ENCODE measurements at regions not wholly inside any gene's neighbourhood (a gene's known extent, or its start where the extent isn't known, plus 50 kb on each side); places are given as distances from the start of the nearest gene placed in this dataset.
"Not testable (repeated sequence)": the region's sequence is repeated elsewhere in the genome, so short reads cannot be mapped to it uniquely, and the experiment has no call there.

- H3K27ac Mint-ChIP-seq, result no peak overlapping the region
- H3K27me3 Mint-ChIP-seq, result no peaks in the 10 kb centered on the region
- DNase-seq (no peak), ATAC-seq (no peak)
- no peak overlapping the region for H3K4me3 Mint-ChIP-seq
- no peaks in the 10 kb centered on the region for H3K4me1 Mint-ChIP-seq
- ChIA-PET POLR2A (no interaction called here), CTCF (no interaction called here)
- intact Hi-C loops (cut with DNase I, micrococcal nuclease), result no loop called here
- H3K9me3 Mint-ChIP-seq (ENCODE audit: low read depth), result peaks cover 8% of the 10 kb centered on the region
- H3K36me3 Mint-ChIP-seq (ENCODE audit: low read depth), result no peaks in the 10 kb centered on the region
These were observed 1137.7 kb upstream of the CHAC2 start for GRCh38 chr2:52629944-52630343.

GRCh38 chr2:52629531-52629930 lies 1138.1 kb upstream of the CHAC2 start:
- H3K36me3 Mint-ChIP-seq (ENCODE audit: low read depth), result no peaks in the 10 kb centered on the region
- no peak overlapping the region for H3K27ac Mint-ChIP-seq
- peaks cover 8% of the 10 kb centered on the region for H3K9me3 Mint-ChIP-seq (ENCODE audit: low read depth)
- H3K4me3 Mint-ChIP-seq, result no peak overlapping the region
- H3K27me3 Mint-ChIP-seq, result no peaks in the 10 kb centered on the region
- no peak for ATAC-seq
- CTCF ChIA-PET, result no interaction called here
- no peaks in the 10 kb centered on the region for H3K4me1 Mint-ChIP-seq
- DNase-seq, result no peak
- intact Hi-C loops (cut with DNase I, micrococcal nuclease), result no loop called here
- POLR2A ChIA-PET, result no interaction called here

- Mint-ChIP-seq H3K4me1 (no peaks in the 10 kb centered on the region), H3K27me3 (no peaks in the 10 kb centered on the region), H3K9me3 (ENCODE audit: low read depth) (peaks cover 6% of the 10 kb centered on the region), H3K27ac (no peak overlapping the region), H3K36me3 (ENCODE audit: low read depth) (no peaks in the 10 kb centered on the region), H3K4me3 (no peak overlapping the region)
- intact Hi-C loops (cut with DNase I, micrococcal nuclease), result no loop called here
- no peak for DNase-seq
- ChIA-PET POLR2A (no interaction called here), CTCF (no interaction called here)
- no peak for ATAC-seq
These were observed 1145.3 kb upstream of the CHAC2 start for GRCh38 chr2:52622266-52622665.

DNA sequence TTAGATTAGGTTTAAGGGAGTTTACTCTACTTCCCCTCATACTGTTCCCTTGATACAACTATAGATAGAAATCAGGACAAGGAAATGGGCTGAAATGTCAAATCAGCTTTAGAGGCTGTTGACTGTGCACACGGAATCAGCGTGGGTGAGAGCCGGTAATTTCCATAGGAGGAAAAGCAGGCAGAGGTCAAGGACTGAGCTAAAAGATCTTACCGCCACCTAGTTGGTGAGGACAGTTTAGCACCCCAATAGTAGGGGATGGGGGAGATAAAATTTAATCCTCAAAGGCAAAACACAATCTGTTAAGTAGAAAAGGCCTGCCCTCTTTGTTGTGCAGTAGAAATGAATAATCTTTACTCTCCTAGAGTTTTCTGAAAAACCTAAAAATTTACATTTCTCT lies 1154.5 kb upstream of the CHAC2 start:
- Mint-ChIP-seq H3K27me3 (no peaks in the 10 kb centered on the region), H3K27ac (no peak overlapping the region), H3K4me1 (no peaks in the 10 kb centered on the region), H3K4me3 (no peak overlapping the region), H3K36me3 (ENCODE audit: low read depth) (no peaks in the 10 kb centered on the region), H3K9me3 (ENCODE audit: low read depth) (peaks cover 6% of the 10 kb centered on the region)
- DNase-seq (no peak), ATAC-seq (no peak)
- CTCF ChIA-PET, result interaction anchor here (0.6 kb wide), 1 partner anchor 364 kb away, joined by 3 read pairs; no protein-coding TSS in a partner anchor
- POLR2A ChIA-PET, result no interaction called here
- intact Hi-C loops (cut with DNase I, micrococcal nuclease), result no loop called here

DNA sequence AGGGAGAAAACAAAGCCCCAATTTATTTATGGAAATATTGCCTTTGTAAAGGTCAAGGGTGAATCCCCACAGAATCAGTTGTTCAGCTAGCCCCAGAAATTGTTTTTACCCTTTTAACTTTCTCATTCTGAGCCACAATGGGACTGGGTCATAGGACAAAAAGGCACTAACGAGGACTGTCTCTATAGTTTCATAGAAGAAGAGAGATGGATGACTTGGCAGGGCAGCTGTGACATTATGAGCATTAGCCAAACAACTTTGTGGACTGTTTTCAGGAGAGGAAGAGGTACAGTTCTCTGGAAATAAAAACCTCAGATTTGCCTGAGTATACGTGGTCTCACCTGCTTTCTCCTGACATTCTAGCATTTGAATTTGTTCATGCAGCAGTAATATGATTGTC lies 1155.8 kb upstream of the CHAC2 start:
- intact Hi-C loops (cut with DNase I, micrococcal nuclease), result no loop called here
- CTCF ChIA-PET, result no interaction called here
- Mint-ChIP-seq H3K4me1 (no peaks in the 10 kb centered on the region), H3K4me3 (no peak overlapping the region), H3K27ac (no peak overlapping the region), H3K27me3 (no peaks in the 10 kb centered on the region), H3K9me3 (ENCODE audit: low read depth) (no peaks in the 10 kb centered on the region), H3K36me3 (ENCODE audit: low read depth) (no peaks in the 10 kb centered on the region)
- POLR2A ChIA-PET, result no interaction called here
- DNase-seq, result no peak
- ATAC-seq, result no peak

DNA sequence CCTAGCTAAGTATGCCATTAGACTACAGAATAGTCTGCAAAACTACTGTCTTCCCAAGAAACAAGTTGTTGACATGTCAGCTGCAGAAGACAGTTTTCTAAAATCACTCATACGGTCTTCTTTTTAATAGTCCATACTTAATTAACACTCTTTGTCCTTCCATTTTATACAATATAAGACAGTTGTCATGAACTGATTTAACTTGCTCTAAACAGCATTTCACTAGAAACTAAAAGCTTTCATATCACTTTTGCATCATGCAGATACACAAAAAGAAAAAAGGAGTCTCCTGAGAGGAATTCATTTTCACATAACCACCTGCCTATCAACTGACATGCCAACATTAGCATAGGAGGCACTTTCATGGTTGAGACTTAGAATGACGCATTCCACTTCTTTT lies 1159.6 kb upstream of the CHAC2 start:
- CTCF ChIA-PET, result no interaction called here
- H3K27ac Mint-ChIP-seq, result no peak overlapping the region
- H3K27me3 Mint-ChIP-seq, result no peaks in the 10 kb centered on the region
- H3K4me1 Mint-ChIP-seq, result no peaks in the 10 kb centered on the region
- ATAC-seq, result no peak
- intact Hi-C loops (cut with DNase I, micrococcal nuclease), result no loop called here
- peaks cover 6% of the 10 kb centered on the region for H3K9me3 Mint-ChIP-seq (ENCODE audit: low read depth)
- no peak overlapping the region for H3K4me3 Mint-ChIP-seq
- H3K36me3 Mint-ChIP-seq (ENCODE audit: low read depth), result no peaks in the 10 kb centered on the region
- no peak for DNase-seq
- POLR2A ChIA-PET, result no interaction called here

DNA sequence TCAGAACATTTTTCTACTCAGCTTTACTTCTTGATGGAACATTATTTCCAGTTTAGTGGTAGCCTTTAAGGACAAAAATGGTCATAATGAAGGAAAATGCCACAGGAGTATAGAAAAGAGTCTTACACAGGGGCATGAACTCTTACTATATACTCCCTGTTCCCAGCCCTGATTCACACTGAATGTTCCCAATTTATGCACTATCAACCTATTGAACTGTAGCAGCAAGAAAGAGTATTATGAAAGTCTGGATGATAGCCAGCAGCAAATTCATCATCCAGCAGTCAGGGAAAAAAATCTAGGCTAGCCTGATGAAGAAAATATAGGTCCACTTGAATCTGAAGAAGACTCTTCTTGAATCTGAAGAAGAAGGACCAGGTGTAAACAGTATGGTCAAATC lies 1170.3 kb upstream of the CHAC2 start:
- Mint-ChIP-seq H3K27ac (no peak overlapping the region), H3K36me3 (ENCODE audit: low read depth) (no peaks in the 10 kb centered on the region), H3K4me1 (no peaks in the 10 kb centered on the region), H3K4me3 (no peak overlapping the region), H3K9me3 (ENCODE audit: low read depth) (peaks cover 4% of the 10 kb centered on the region), H3K27me3 (no peaks in the 10 kb centered on the region)
- CTCF ChIA-PET, result no interaction called here
- ATAC-seq (no peak), DNase-seq (no peak)
- intact Hi-C loops (cut with DNase I, micrococcal nuclease), result no loop called here
- POLR2A ChIA-PET, result no interaction called here

GRCh38 chr2:52594026-52594425 lies 1173.6 kb upstream of the CHAC2 start:
- no peak for DNase-seq
- Mint-ChIP-seq H3K36me3 (ENCODE audit: low read depth) (no peaks in the 10 kb centered on the region), H3K27me3 (no peaks in the 10 kb centered on the region), H3K4me3 (no peak overlapping the region), H3K27ac (no peak overlapping the region), H3K9me3 (ENCODE audit: low read depth) (peaks cover 17% of the 10 kb centered on the region), H3K4me1 (no peaks in the 10 kb centered on the region)
- CTCF ChIA-PET, result no interaction called here
- intact Hi-C loops (cut with DNase I, micrococcal nuclease), result no loop called here
- POLR2A ChIA-PET, result no interaction called here
- ATAC-seq, result no peak

- intact Hi-C loops (cut with DNase I, micrococcal nuclease); DNase-seq; CTCF ChIA-PET; H3K36me3 Mint-ChIP-seq (ENCODE audit: low read depth); H3K27me3 Mint-ChIP-seq; H3K9me3 Mint-ChIP-seq (ENCODE audit: low read depth); POLR2A ChIA-PET; H3K27ac Mint-ChIP-seq; H3K4me1 Mint-ChIP-seq; H3K4me3 Mint-ChIP-seq; ATAC-seq: not testable (repeated sequence)
These were observed 1183.5 kb upstream of the CHAC2 start for GRCh38 chr2:52584071-52584470.

DNA sequence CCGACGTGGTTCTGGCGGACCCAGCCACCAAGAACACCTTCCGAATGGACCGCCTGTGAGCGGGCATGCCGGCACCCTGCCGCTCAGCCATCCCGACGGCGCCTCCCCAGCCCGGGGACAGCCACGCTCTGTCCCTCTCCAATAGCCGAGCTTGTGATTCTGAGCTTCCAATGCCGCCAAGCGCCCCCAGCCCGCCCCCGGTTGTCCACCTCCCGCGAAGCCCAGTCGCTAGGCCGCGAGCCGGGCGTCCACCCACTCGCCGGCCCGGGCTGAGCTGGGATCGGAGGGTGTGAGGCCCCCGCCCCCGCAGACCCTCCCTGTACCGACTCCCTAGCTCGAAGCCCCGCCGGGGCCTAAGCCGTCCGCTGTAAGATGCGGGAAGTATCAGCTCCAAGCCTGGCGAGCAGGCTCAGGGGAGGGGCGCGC lies 1195.1 kb upstream of the CHAC2 start:
- no peaks in the 10 kb centered on the region for H3K4me1 Mint-ChIP-seq
- ATAC-seq (no peak), DNase-seq (no peak)
- H3K36me3 Mint-ChIP-seq (ENCODE audit: low read depth), result no peaks in the 10 kb centered on the region
- intact Hi-C loops (cut with DNase I, micrococcal nuclease), result no loop called here
- no peaks in the 10 kb centered on the region for H3K27me3 Mint-ChIP-seq
- ChIA-PET CTCF (no interaction called here), POLR2A (no interaction called here)
- H3K4me3 Mint-ChIP-seq, result no peak overlapping the region
- no peak overlapping the region for H3K27ac Mint-ChIP-seq
- peaks cover 17% of the 10 kb centered on the region for H3K9me3 Mint-ChIP-seq (ENCODE audit: low read depth)

DNA sequence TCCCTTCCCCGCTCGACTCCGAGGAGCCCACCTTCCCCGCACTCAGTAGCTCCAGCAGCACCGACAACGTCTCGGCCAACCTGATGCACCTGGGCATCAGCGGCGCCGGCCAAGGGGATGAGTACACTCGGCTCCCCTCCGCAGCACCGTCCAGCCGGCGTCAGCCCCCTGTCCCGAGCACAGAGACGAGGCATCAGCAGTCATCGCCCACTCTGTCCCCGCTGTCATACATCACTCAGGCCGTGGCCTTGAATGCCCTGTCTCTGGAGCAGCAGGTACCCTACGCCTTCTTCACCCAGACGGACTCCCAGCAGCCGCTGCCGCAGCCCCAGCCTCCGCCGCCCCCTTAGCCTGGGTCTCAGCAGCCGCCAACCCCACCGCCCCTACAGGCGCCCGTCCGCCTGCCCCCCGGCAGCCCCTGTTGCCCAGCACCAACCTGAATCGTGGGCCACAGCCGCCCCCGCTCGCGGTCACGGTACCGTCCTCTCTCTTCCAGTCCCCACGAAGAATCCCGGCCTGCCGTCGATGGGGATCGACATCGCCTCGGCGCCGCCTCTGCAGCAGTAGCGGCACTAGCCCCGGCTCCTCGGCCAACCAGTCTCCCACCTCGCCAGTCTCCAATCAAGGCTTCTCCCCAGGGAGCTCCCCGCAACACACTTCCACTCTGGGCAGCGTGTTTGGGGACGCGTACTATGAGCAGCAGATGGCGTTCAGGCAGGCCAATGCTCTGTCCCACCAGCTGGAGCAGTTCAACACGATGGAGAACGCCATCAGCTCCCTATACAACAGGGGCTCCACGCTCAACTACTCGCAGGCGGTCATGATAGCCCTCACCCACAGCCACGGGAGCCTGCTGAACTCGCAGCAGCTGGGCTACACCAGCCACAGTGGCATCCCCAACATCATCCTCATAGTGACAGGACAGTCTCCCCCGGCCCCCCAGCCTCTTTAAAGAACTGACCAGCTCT lies 1195.9 kb upstream of the CHAC2 start:
- H3K27me3 Mint-ChIP-seq, result no peaks in the 10 kb centered on the region
- POLR2A ChIA-PET, result no interaction called here
- peaks cover 17% of the 10 kb centered on the region for H3K9me3 Mint-ChIP-seq (ENCODE audit: low read depth)
- H3K36me3 Mint-ChIP-seq (ENCODE audit: low read depth), result no peaks in the 10 kb centered on the region
- DNase-seq, result no peak
- no peaks in the 10 kb centered on the region for H3K4me1 Mint-ChIP-seq
- H3K27ac Mint-ChIP-seq, result no peak overlapping the region
- H3K4me3 Mint-ChIP-seq, result no peak overlapping the region
- CTCF ChIA-PET, result no interaction called here
- no peak for ATAC-seq
- intact Hi-C loops (cut with DNase I, micrococcal nuclease), result no loop called here

- Mint-ChIP-seq H3K27me3 (no peaks in the 10 kb centered on the region), H3K4me3 (no peak overlapping the region), H3K4me1 (no peaks in the 10 kb centered on the region), H3K36me3 (ENCODE audit: low read depth) (no peaks in the 10 kb centered on the region), H3K27ac (no peak overlapping the region), H3K9me3 (ENCODE audit: low read depth) (peaks cover 21% of the 10 kb centered on the region)
- DNase-seq (no peak), ATAC-seq (no peak)
- ChIA-PET CTCF (no interaction called here), POLR2A (no interaction called here)
- intact Hi-C loops (cut with DNase I, micrococcal nuclease), result no loop called here
These were observed 1196.9 kb upstream of the CHAC2 start for GRCh38 chr2:52570716-52571115.

All from activated CD4-positive, alpha-beta T cell treated with anti-CD3 and anti-CD28 coated beads for 36 hours (primary cell).